Amygdala (tissue), 56 donors: ENCODE measurements at regions not wholly inside any gene's neighbourhood (a gene's known extent, or its start where the extent isn't known, plus 50 kb on each side); places are given as distances from the start of the nearest gene placed in this dataset.

Source experiments
- DNase-seq, 56 donors: peaks; one replicate each; lab custom pipeline; 2025; lab: John Stamatoyannopoulos, UW

DNA sequence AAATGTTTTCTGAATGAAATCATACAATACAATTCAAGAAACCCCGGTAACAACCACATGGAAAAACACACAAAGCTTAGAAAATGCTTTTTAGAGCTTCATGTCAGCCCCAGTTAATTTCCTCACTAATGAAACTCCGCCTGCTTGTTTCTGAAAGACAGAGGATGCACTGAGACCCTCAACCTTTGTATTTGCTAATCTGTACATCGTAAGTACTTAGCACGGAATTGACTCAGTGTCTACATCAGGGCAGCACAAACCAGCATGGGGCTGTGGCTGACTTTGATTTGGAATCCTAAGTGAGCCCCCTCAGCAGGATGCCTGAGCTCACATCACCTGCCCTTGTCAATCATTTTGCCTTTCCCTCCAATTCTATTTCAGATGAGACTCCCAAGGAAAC, 499.1 kb upstream of the MPDZ start:
- no peak for DNase-seq

DNA sequence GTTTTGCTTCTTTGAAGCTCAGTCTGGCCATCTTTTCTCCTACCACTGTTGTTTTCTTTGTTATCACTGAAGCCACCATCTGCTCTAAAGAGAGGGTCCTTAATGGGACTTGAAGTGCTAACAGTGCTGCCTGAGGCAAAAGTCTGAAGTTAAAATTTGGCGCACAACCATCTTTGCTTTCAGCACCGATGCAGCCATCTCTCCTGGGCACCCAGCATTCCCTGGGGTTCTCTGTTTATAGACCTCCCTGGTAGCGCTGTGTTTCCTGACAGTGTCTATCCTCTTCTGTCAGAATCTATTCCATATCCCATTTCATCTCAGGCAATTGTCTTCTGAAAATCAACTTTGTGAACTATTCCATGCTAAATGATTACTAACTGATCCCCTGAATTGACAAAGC, 491.5 kb upstream of the MPDZ start:
- DNase-seq, result no peak

DNA sequence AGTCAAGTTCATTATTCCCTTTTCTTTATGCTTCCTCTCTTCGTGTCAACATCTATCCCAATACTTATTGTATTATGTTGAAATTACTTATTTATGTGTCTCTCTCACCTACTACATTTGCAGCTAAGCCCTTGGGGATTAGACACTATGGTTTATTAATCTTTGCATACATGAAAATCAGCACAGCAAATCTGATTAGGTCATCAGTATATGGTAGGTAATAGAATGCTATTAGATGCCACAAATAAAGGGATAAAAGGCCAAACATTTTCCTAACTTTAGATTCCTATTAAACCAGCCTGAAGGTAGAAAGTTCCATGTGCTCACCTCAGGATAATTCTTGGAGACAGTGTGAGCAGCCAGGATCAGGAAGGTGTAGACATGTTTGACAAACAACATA, 490.1 kb upstream of the MPDZ start:
- no peak for DNase-seq

DNA sequence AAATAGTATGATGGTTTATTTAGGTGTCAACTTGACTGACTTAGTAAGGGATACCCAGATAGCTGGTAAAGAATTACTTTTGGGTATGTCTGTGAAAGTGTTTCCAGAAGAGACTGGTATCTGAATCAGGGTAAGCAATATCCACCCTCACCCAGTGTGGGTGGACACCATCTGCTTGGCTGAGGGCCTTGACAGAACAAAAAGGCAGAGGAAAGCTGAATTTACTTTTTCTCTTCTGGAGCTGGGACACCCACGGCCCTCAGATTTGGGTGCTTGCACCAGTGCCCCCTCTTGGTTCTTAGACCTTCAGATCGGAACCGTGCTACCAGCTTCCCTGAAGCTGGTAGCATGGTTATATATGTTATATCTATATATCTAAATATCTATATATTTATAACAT, 489.5 kb upstream of the MPDZ start:
- DNase-seq, result no peak

DNA sequence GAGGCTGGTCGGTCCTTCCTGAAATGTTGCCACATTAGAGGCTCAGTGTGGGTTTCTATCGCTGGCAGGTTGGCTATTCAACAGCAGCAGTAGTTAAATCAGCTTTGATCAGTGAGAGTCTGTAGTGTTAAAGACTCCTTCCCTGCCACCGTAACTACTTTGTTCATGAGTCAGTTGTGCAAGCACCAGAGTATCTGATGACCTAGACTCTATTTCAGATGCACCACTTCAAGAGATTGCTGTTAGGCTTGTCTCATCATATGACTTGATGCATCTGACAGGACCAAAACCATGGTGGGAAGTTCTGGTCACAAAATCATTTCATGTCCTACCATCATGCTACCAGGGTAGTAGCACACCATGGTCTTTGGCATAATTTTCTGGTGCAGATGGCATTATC, 482.7 kb upstream of the MPDZ start:
- DNase-seq, result no peak

DNA sequence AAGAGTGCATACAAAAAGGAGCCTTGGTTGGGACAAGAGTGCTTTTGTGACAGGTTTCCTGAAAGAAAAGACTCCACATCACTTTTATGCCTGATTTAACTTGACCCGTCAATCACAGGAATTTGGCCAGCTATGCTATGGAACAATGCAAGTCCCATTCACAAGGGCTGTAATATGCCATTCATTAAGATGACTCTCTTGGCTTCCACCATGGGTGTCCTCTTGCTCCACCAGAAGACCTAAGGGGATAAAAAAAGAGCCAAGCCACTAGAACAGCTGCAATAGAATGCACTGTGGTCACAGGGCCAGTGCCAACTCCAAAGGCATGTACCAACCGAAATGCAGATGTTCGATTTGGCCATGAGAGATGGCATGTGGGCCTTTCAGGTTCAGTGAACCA, 480.1 kb upstream of the MPDZ start:
- DNase-seq, result no peak

DNA sequence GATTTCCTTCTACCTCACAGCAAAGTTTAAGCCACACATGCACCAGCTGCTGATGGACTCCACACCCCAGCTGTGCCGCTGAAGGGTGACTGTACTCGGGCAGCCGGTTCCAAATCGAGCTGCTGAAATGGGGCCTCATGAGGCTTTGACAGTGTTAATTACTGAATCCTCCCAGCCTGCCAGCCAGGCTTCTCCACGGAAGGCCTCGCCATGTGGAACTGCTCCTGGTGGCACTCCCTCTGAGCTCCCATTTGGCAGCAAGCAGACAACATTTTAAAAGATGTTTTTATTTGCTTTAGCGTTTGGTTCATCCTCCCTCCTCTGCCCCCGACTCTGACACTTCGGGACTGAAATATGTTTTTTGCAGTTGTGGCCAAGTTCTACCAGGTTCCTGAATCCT, 479.4 kb upstream of the MPDZ start:
- no peak for DNase-seq

DNA sequence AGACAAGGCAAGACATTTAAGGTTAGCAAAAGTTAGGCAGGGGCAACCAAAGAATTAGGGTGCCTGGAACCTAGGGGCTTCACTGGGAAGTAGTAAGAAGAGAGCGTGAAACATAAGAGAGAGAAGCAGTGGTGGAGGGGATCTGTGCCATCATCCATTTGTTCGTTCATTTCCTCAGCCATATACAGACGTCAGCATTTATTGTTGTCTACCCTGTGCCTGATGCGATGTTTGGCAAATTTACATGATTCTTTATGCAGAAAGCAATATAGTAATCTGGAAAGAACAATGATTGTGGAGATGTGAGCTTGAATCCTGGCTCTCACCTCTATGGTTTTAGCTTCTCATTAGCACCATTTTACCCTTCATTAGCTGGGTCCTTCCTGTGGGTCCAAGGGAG, 477.5 kb upstream of the MPDZ start:
- no peak for DNase-seq

DNA sequence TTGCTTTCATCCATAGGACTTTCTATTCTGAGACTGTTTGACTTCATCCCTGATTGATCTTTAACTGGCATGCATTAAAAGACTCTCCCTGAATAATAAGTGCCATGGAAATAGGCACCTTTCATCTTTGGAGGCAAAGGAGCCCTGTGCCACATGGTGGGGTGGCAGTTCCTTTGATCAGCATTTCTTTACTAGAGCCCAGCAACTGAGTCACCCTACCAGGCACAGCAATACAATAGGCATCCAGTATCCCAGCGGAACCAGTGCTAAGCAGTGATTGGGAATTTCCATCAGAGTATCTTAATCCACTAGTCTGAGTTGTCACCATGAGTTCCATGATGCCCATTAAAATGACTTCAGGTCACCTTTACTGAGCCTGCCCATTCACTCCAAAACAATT, 476.1 kb upstream of the MPDZ start:
- DNase-seq, result no peak

DNA sequence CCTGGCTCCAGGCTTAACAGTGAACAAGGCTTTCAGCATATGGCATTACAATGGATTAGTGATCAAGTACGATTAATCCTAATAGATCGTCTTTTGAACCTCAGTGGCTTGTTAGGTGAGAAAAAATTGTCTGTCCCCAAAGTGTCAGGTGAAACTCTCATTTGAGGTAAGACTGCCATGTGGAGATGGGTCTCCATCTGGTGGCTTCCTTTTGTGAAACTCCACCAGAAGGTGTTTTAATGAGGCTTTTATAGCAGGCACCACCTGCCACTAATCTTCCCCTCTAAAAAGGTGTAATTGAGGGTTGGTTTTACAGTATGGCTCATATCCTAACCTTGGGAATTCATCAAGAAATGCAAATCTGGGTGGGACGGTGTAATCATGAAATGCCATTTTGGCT, 471.1 kb upstream of the MPDZ start:
- DNase-seq, result no peak

DNA sequence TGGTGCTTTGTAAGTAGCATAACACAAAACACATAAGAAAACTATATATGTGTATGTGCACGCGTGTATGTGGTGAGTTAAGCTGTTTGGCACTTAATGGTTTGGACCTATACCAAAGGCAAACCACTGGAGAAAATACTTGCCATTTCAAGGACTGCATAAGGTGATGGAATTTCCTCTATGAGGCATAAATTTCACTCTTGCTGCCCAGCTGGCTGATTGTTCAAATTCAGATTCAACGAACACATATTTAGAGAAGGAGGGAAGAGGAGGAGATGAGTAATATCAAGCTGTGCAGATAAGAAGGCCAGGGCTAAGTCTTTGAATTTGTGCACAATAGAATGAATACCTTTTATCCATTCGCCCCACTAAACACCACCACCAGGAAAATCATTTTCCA, 470.6 kb upstream of the MPDZ start:
- no peak for DNase-seq

DNA sequence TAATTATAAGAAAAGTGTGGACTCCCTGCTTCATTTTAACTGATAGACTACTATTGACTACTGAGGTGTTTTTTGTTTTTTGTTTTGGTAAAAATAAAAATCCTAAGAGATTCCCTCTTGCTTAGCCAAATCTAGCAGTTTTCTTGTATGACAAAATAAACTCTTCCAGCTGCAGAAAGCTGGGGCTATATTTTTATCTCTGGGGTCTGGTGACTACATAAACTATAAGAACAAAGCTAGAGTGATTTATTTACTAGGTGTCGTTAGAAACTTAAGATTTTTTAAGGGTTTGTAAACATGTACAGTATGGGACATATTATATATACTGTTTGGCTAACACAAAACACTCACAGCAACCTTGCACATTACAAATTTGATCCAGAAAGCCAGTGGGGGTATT, 467.4 kb upstream of the MPDZ start:
- no peak for DNase-seq

DNA sequence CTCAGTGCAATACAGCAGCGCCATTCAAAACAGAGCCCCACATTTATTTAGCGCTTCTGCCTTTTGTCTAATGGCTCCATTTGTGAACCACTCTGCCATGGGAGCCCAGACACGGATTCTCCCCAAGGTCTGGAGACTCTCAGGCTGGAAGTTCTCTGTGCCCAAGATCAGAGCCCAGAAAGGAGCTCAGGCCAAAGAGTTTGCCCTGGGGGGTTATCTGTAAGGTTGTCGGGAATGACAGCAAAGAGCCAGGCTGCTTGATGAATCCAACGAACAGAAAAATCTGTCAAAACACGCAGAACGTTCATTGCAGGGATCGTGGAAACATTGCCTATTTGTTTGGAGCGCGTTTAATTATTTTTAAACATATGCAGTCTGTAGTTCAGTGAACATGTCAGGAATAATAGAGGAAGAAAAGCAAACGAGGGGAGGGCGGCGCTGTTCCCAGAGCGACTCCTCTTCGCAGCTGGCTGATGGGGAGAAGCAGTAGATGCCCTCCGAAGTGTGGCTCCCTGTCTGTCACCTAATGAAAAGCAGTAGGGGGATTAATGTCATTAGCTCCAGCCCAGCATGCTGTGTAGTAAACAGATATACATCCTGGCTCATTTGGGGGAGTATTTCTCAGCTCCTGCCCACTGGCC, 464.9 kb upstream of the MPDZ start:
- DNase-seq, result peak in 8 of 56 donors; percentile 0 to 24 (median 8)

DNA sequence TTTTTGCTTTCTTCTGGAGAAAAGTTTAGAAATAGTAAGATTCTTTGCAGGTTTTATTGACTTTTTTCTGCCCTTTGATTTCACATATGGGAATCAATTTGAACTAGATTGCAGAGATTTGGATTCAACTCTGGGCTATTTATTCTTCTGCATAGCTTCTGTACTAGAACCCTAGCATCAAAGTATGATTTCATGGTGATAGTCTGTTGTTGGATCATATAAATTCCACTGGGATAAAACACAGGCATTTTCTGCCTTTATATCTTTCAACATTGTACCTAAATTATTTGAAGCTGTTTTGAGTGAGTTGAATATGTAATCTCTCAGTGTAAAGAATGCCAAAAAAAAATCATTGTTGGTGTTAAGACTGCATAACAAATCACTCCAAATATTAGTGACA, 458.4 kb upstream of the MPDZ start:
- no peak for DNase-seq

DNA sequence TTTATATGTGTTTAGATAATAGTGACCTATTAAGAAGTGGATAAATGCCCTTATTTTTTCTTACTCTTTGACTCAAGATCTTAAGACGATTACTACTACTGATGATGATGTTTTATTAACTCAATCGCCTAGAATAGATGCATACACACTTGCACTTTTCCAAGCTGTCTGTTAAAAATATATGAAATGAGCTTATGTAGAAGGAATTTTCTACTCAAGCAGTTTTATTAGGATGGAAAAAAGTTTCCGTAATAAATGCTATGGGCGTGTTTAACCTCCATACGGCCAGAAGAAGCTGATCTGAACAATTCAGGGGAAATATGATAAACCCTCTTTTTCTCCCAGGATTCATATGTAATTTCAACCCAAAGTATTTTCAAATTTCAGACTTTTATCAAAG, 455.7 kb upstream of the MPDZ start:
- DNase-seq, result no peak

DNA sequence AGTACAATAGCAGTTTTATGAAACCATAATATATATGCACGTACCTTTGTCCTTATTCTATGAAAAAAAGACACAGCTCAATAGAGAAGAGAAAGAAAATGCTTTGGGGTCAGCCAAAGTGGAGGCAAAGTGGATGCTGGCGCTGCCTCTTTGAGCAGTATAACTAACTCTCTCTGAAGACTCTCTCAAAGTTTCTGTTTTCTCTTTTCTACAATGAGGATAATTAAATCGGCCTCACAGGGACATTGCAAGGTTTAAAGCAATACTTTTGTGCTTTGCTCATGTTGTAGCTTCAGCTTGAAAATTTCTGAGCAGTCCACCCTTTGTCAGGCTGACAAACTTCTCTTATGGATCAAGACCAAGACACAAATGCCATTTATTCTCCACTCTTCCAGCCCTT, 455.1 kb upstream of the MPDZ start:
- no peak for DNase-seq

DNA sequence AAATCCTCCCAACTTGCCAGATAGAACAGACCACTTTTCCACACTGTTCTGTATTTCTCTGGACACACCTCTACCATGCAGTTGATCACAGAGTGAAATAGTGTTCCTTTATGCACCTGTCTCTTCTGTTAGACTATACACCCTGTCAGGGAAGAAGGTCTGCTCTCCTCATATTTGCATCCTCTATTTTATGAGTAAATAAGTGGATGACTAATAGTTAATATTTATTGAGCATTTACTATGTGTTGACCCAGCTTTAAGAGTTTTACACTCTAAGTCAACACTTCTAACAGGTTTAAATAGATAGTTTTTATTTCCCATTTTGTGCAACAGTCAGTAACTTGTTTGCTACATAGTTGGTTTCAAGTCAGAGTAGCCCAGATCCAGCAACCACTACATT, 452.8 kb upstream of the MPDZ start:
- DNase-seq, result no peak

DNA sequence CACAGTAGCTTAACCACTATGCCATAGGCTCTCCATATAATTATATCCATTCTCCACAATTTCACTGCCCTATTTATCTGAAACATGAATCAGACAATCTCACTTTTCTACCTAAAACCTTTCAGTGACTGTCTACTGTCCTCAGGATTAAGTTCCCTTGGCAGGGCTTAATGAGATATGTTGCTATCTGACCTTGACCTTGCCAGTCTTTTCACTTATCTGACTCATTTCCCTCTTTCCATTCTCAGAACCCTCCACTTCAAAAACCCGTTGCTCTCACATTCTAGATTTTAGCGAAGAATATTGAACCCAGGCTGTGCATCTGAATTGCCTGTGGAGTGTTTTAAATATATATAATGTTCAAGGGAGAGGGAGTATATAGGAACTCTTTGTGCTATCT, 452.1 kb upstream of the MPDZ start:
- no peak for DNase-seq

DNA sequence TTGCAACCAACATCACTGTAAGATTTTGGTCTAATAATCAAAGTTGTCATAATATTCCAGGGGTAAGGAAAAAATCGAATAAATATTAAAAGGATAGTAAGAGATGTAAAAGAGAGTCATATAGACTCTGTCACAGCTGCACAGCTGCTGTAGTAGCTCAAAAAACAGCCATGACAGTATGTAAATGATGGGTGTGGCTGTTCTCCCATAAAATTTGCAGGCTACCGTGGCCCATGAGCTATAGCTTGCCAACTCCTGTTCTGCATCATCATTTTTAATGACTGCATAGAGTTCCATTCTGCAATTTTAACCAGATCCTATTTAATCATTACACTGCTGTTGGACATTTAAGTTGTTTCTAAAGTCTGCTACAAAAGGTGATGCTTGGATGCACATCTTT, 450.5 kb upstream of the MPDZ start:
- DNase-seq, result no peak

DNA sequence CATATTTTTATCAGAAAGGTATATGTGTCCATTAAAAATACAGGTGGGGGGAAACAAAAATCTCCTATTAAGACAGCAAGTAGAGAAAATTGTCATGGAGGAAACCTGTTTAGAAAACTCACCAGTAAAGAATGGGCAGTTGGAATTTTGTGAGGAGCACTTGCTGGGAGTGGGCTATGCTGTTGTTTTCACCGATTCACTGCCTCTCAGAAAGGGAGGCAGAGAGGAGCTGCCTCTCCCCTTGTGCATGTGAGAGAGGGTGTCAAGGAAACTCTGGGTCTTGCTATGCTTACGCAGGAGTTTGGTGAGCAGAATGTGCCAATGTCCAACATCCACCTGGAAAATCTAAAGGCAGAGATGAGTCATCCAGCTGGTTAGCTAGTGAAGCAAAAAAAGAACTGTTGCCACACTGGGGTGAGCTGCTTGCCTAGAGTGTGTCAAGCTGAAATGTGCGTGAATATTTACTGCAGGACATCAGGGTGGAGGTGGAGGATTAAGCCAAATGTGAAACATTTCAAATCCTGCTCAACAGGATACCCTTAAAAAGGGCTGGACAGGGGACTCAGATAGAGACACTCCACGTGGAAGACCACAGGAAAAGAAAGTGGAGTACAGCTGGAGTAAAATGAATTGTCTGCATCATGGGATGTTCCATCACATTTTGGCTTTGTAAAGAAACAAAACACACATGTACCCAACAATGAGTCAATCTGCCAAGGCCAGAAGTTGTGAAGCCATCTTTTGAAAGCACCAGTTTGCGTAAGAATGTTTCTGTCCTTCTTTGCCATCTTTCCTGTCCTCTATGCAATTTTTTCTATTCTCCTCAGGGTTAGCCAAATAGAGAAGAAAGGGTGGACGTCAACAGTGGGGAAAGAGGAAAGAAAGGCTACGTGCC, 449.7 kb upstream of the MPDZ start:
- no peak for DNase-seq

DNA sequence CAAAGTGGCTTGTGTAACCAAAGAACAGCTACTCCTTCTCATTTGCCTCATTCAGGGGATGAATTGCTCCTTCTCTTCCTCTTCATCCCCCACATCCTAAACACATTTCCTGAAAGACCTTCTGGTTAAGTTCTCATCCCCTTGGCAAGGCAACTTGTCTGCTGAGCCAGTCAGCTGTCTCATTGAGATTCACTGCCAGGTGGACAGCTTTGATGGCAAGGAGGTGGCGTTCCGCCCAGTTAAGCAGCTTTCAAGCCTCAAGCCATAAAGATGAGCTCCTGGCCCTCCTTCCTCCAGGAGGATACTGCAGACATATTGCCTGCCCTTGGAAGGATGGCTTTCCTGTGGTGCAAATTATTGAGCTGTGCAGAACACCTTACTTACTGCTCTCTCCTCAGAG, 448.6 kb upstream of the MPDZ start:
- peak in 6 of 56 donors; percentile 2 to 10 (median 6) for DNase-seq

DNA sequence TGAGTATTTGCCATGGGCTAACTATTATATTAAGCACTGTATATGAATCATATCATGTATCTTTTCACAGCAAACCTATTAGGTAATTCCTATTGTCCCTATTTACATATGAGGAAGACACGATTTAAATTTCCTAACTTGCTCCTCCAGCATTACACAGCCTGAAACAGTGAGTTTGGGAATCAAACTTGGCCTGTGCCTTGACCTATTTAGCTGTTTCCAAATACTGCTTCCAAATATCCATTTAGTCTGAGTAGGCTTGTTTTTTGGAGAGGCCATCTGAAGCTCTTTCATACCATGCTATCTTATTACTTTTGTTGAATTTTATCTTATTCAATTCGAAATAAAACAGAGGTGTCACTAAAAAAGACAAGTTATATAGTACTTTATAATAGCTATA, 447.3 kb upstream of the MPDZ start:
- no peak for DNase-seq
